IMR-90 (cell line): ENCODE measurements at regions not wholly inside any gene's neighbourhood (a gene's known extent, or its start where the extent isn't known, plus 50 kb on each side); places are given as distances from the start of the nearest gene placed in this dataset.

Experiments used
- ATAC-seq: fragments of 200-7000 bp; cut with Tn5 transposase; 2 replicates; pipeline ENCODE4 v1.9.1; 2020; ENCODE audit warnings: low read depth, mild to moderate bottlenecking, moderate library complexity
- BruUV-seq: library from RNA; stranded (reverse); fragments of 400-500 nt; replicated peaks from 2 replicates; lab custom pipeline; 2021; lab: Mats Ljungman, UMichigan
- CTCF ChIA-PET: fragments of 300-600 bp; formaldehyde crosslinking; extraction: SDS; loops from one replicate; lab custom pipeline; 2021; ENCODE audit warnings: antibody characterized with exemption; lab: Yijun Ruan, JAX
- POLR2A ChIA-PET: fragments of 300-600 bp; sonication (Branson Sonifier 250); formaldehyde crosslinking; loops from one replicate; lab custom pipeline; 2022; ENCODE audit warnings: antibody characterized with exemption; ENCODE audit not compliant: unreplicated experiment; lab: Charles Lee
- DNase-seq: peaks from one replicate; pipeline ENCODE4 v3.0.0; 2013
- H2AFZ ChIP-seq: replicated peaks from 2 replicates; pipeline ENCODE3; 2013; ENCODE audit warnings: low read length, mild to moderate bottlenecking; ENCODE audit not compliant: poor library complexity
- H2AK5ac ChIP-seq: 2 replicates; pipeline ENCODE4 v1.6.1; 2013; ENCODE audit warnings: low read depth, low read length, inconsistent platforms
- H2AK9ac ChIP-seq: replicated peaks from 2 replicates; pipeline ENCODE3; 2013; ENCODE audit warnings: mild to moderate bottlenecking, low read depth, low read length, moderate library complexity; ENCODE audit not compliant: poor library complexity
- H2BK120ac ChIP-seq: 2 replicates; pipeline ENCODE4 v1.6.1; 2013; ENCODE audit warnings: low read depth, low read length, inconsistent platforms
- H2BK15ac ChIP-seq: 3 replicates; pipeline ENCODE4 v1.6.1; 2013; ENCODE audit warnings: low read depth, low read length, inconsistent platforms
- H2BK20ac ChIP-seq: 2 replicates; pipeline ENCODE4 v1.6.1; 2013; ENCODE audit warnings: low read depth, mild to moderate bottlenecking, inconsistent platforms, low read length, moderate library complexity
- H2BK5ac ChIP-seq: 2 replicates; pipeline ENCODE4 v1.6.1; 2013; ENCODE audit warnings: mild to moderate bottlenecking, low read depth, low read length, inconsistent platforms; ENCODE audit not compliant: poor library complexity, severe bottlenecking
- H3K14ac ChIP-seq: replicated peaks from 2 replicates; pipeline ENCODE4 v1.6.1; 2013; ENCODE audit warnings: low read depth, low read length, inconsistent platforms
- H3K18ac ChIP-seq: 2 replicates; pipeline ENCODE4 v1.6.1; 2013; ENCODE audit warnings: low read depth, low read length, control low read depth
- H3K23ac ChIP-seq: 2 replicates; pipeline ENCODE4 v1.6.1; 2013; ENCODE audit warnings: low read depth, low read length, inconsistent platforms
- H3K27ac ChIP-seq: 2 replicates; pipeline ENCODE4 v1.5.1; 2013; ENCODE audit warnings: mild to moderate bottlenecking, control low read depth, low read length; ENCODE audit not compliant: insufficient read depth
- H3K27me3 ChIP-seq: 2 replicates; pipeline ENCODE4 v1.6.1; 2013; ENCODE audit warnings: low read length; ENCODE audit not compliant: control insufficient read depth, insufficient read depth
- H3K36me3 ChIP-seq: 2 replicates; pipeline ENCODE4 v1.6.1; 2013; ENCODE audit warnings: low read length, mixed read lengths; ENCODE audit not compliant: control insufficient read depth, insufficient read depth
- H3K4ac ChIP-seq: 2 replicates; pipeline ENCODE4 v1.6.1; 2013; ENCODE audit warnings: low read depth, low read length, inconsistent platforms
- H3K4me1 ChIP-seq: 2 replicates; pipeline ENCODE4 v1.6.1; 2013; ENCODE audit warnings: low read length, mixed read lengths; ENCODE audit not compliant: control insufficient read depth, insufficient read depth
- H3K4me2 ChIP-seq: 2 replicates; pipeline ENCODE4 v1.6.1; 2013; ENCODE audit warnings: low read depth, mild to moderate bottlenecking, control low read depth, low read length, moderate library complexity
- H3K4me3 ChIP-seq: 2 replicates; pipeline ENCODE4 v1.5.1; 2013; ENCODE audit warnings: low read depth, mild to moderate bottlenecking, control low read depth, low read length, moderate library complexity; ENCODE audit not compliant: insufficient read depth
- H3K56ac ChIP-seq: 2 replicates; pipeline ENCODE4 v1.6.1; 2013; ENCODE audit warnings: low read length, inconsistent platforms; ENCODE audit not compliant: insufficient read depth; ENCODE audit errors: extremely low read depth
- H3K79me1 ChIP-seq, 2 experiments: 2 replicates each; pipeline ENCODE4 v1.6.1; 2013; ENCODE audit warnings: low read length in 2 of 2, inconsistent platforms in 1 of 2, low read depth in 1 of 2
- H3K9ac ChIP-seq: 2 replicates; pipeline ENCODE4 v1.6.1; 2013; ENCODE audit warnings: low read depth, low read length, control low read depth
- H3K9me1 ChIP-seq: 2 replicates; pipeline ENCODE4 v1.6.1; 2013; ENCODE audit warnings: low read length, inconsistent platforms; ENCODE audit not compliant: insufficient read depth
- H3K9me3 ChIP-seq: 2 replicates; pipeline ENCODE4 v1.6.1; 2013; ENCODE audit warnings: low read length; ENCODE audit not compliant: control insufficient read depth, insufficient read depth
- H4K20me1 ChIP-seq: 2 replicates; pipeline ENCODE4 v1.6.1; 2013; ENCODE audit warnings: low read length, inconsistent platforms; ENCODE audit not compliant: insufficient read depth
- H4K5ac ChIP-seq: 2 replicates; pipeline ENCODE4 v1.6.1; 2013; ENCODE audit warnings: mild to moderate bottlenecking, low read depth, low read length, control low read depth
- H4K8ac ChIP-seq, 2 experiments: 2 replicates each; pipeline ENCODE4 v1.6.1; 2013; ENCODE audit warnings: low read depth in 2 of 2, low read length in 2 of 2, control low read depth in 1 of 2, inconsistent platforms in 1 of 2
- H4K91ac ChIP-seq: 2 replicates; pipeline ENCODE4 v1.6.1; 2013; ENCODE audit warnings: low read depth, low read length, inconsistent platforms; ENCODE audit not compliant: insufficient read depth
- BHLHE40 ChIP-seq: fragments of 150-350 bp; IDR thresholded peaks from 2 replicates; pipeline ENCODE4 v1.6.1; 2016; ENCODE audit warnings: mild to moderate bottlenecking, low read depth, low read length
- CEBPB ChIP-seq: IDR thresholded peaks from 2 replicates; pipeline ENCODE4 v1.6.1; 2012; ENCODE audit warnings: low read depth, low read length, improper control_type of control experiment
- CHD1 ChIP-seq: IDR thresholded peaks from 2 replicates; pipeline ENCODE4 v1.6.1; 2012; ENCODE audit warnings: low read depth, low read length, improper control_type of control experiment
- FOS ChIP-seq: fragments of 150-350 bp; IDR thresholded peaks from 2 replicates; pipeline ENCODE4 v1.6.1; 2016; ENCODE audit warnings: low read depth, low read length
- MAFK ChIP-seq: IDR thresholded peaks from 2 replicates; pipeline ENCODE4 v1.6.1; 2012; ENCODE audit warnings: low read depth, low read length, improper control_type of control experiment
- MAZ ChIP-seq: IDR thresholded peaks from 2 replicates; pipeline ENCODE4 v1.6.1; 2012; ENCODE audit warnings: low read depth, mild to moderate bottlenecking, low read length, improper control_type of control experiment, moderate library complexity, borderline replicate concordance
- MXI1 ChIP-seq: IDR thresholded peaks from 2 replicates; pipeline ENCODE4 v1.6.1; 2012; ENCODE audit warnings: low read depth, mild to moderate bottlenecking, low read length, moderate library complexity, borderline replicate concordance
- NFE2L2 ChIP-seq: fragments of 150-350 bp; IDR thresholded peaks from 2 replicates; pipeline ENCODE4 v1.6.1; 2016; ENCODE audit warnings: low read depth, mild to moderate bottlenecking, low read length
- POLR2A ChIP-seq: IDR thresholded peaks from 2 replicates; pipeline ENCODE4 v1.6.1; 2012; ENCODE audit warnings: mild to moderate bottlenecking, low read depth, low read length
- RAD21 ChIP-seq: IDR thresholded peaks from 2 replicates; pipeline ENCODE4 v1.6.1; 2012; ENCODE audit warnings: low read length, improper control_type of control experiment
- RCOR1 ChIP-seq: IDR thresholded peaks from 2 replicates; pipeline ENCODE4 v1.6.1; 2012; ENCODE audit warnings: mild to moderate bottlenecking, low read length, improper control_type of control experiment; ENCODE audit not compliant: insufficient replicate concordance
- RFX5 ChIP-seq: IDR thresholded peaks from 2 replicates; pipeline ENCODE4 v1.8.0; 2012; ENCODE audit warnings: low read depth, mild to moderate bottlenecking, low read length, moderate library complexity
- SMC3 ChIP-seq: fragments of 150-350 bp; IDR thresholded peaks from 2 replicates; pipeline ENCODE4 v1.6.1; 2016; ENCODE audit warnings: low read depth, mild to moderate bottlenecking, antibody characterized with exemption, low read length, moderate library complexity
- WGBS, 2 experiments: methylation state at CpG; one replicate each; pipeline versions ENCODE4 v1.1.5 to v1.1.7; 2013; ENCODE audit warnings: missing lambda C conversion rate in 2 of 2; ENCODE audit not compliant: insufficient read length in 1 of 2; ENCODE audit errors: extremely low coverage in 2 of 2; 5-methylcytosine and 5-hydroxymethylcytosine counted together
- dilution Hi-C: fragments of 300-500 bp; cut with HindIII; formaldehyde crosslinking; loops from one replicate; pipeline ENCODE4 v1.14.3; 2018; ENCODE audit warnings: low sequenced_read_pairs; ENCODE audit not compliant: unreplicated experiment
- in situ Hi-C: fragments of 300-500 bp; cut with MboI; formaldehyde crosslinking; loops from 3 replicates; pipeline ENCODE4 v1.14.3; 2019; ENCODE audit warnings: low sequenced_read_pairs, inconsistent platforms, mixed read lengths
- intact Hi-C: fragments of 100-400 bp; cut with micrococcal nuclease; formaldehyde crosslinking; loops from 2 replicates; pipeline ENCODE4 v1.10.0; 2022
- TF ChIP-seq, protein P1 (sequence below): conservative IDR thresholded peaks from 2 replicates; pipeline ENCODE4 v1.5.1; 2012; ENCODE audit warnings: mild to moderate bottlenecking, low read depth, low read length, improper control_type of control experiment
- TF ChIP-seq, protein P2 (sequence below): fragments of 150-350 bp; IDR thresholded peaks from 2 replicates; pipeline ENCODE4 v1.6.1; 2017; ENCODE audit warnings: mild to moderate bottlenecking, antibody characterized with exemption, low read length, low read depth
- TF ChIP-seq, protein P3 (sequence below): fragments of 150-350 bp; IDR thresholded peaks from 2 replicates; pipeline ENCODE4 v1.6.1; 2016; ENCODE audit warnings: low read depth, mild to moderate bottlenecking, low read length, moderate library complexity, borderline replicate concordance

DNA sequence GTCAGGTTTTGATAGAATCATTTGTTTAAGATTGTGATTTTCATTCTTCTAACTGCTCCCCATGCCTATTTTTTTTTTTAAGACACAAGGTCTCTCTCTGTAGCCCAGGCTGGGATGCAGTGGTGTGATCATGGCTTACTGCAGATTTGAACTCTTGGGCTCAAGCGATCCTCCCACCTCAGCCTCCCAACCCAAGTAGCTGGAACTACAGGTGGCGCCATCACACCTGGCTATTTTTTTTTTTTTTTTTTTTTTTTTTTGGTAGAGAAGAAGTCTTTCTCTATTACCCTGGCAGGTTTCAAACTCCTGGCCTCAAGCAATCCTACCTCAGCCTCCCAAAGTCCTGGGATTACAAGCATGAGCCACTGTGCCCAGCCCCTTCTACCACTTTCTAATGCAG is 223.3 kb downstream of the CBLN1 start:
- ATAC-seq (no peak), DNase-seq (no peak)
- ChIA-PET CTCF (interaction anchor here (0.6 kb wide), 1 partner anchor 21 kb away, joined by 5 read pairs; no protein-coding TSS in a partner anchor), POLR2A (no interaction called here)
- no peak overlapping the region for H2BK120ac ChIP-seq
- H3K36me3 ChIP-seq = no peaks in the 10 kb centered on the region
- H2AK5ac ChIP-seq = no peak overlapping the region
- no peaks in the 10 kb centered on the region for H3K9me3 ChIP-seq
- H4K8ac ChIP-seq = no peak overlapping the region
- no peak overlapping the region for H2BK20ac ChIP-seq
- H3K9me1 ChIP-seq = no peaks in the 10 kb centered on the region
- TF ChIP-seq, protein P1, sequence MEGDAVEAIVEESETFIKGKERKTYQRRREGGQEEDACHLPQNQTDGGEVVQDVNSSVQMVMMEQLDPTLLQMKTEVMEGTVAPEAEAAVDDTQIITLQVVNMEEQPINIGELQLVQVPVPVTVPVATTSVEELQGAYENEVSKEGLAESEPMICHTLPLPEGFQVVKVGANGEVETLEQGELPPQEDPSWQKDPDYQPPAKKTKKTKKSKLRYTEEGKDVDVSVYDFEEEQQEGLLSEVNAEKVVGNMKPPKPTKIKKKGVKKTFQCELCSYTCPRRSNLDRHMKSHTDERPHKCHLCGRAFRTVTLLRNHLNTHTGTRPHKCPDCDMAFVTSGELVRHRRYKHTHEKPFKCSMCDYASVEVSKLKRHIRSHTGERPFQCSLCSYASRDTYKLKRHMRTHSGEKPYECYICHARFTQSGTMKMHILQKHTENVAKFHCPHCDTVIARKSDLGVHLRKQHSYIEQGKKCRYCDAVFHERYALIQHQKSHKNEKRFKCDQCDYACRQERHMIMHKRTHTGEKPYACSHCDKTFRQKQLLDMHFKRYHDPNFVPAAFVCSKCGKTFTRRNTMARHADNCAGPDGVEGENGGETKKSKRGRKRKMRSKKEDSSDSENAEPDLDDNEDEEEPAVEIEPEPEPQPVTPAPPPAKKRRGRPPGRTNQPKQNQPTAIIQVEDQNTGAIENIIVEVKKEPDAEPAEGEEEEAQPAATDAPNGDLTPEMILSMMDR = no peak
- TF ChIP-seq, protein P2, sequence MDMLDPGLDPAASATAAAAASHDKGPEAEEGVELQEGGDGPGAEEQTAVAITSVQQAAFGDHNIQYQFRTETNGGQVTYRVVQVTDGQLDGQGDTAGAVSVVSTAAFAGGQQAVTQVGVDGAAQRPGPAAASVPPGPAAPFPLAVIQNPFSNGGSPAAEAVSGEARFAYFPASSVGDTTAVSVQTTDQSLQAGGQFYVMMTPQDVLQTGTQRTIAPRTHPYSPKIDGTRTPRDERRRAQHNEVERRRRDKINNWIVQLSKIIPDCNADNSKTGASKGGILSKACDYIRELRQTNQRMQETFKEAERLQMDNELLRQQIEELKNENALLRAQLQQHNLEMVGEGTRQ = no peak
- TF ChIP-seq BHLHE40 (no peak), SMC3 (no peak), RAD21 (no peak), NFE2L2 (no peak), MAFK (no peak), RCOR1 (no peak), CHD1 (no peak), CEBPB (no peak), MAZ (no peak), POLR2A (no peak), MXI1 (no peak), FOS (no peak), RFX5 (no peak)
- TF ChIP-seq, protein P3, sequence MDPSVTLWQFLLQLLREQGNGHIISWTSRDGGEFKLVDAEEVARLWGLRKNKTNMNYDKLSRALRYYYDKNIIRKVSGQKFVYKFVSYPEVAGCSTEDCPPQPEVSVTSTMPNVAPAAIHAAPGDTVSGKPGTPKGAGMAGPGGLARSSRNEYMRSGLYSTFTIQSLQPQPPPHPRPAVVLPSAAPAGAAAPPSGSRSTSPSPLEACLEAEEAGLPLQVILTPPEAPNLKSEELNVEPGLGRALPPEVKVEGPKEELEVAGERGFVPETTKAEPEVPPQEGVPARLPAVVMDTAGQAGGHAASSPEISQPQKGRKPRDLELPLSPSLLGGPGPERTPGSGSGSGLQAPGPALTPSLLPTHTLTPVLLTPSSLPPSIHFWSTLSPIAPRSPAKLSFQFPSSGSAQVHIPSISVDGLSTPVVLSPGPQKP = no peak
- H3K23ac ChIP-seq = no peak overlapping the region
- H4K5ac ChIP-seq = no peak overlapping the region
- H2BK5ac ChIP-seq = no peak overlapping the region
- dilution Hi-C loops = no loop called here
- no peak overlapping the region for H3K4ac ChIP-seq
- H3K4me3 ChIP-seq = no peak overlapping the region
- H2AK9ac ChIP-seq = no peak overlapping the region
- WGBS, 2 experiments = no CpG with 5 or more reads among the region's 2 CpGs
- H3K4me2 ChIP-seq = no peak overlapping the region
- no peaks in the 10 kb centered on the region for H3K4me1 ChIP-seq
- no TSS peak for BruUV-seq
- H3K18ac ChIP-seq = no peak overlapping the region
- intact Hi-C loops = no loop called here
- no peak overlapping the region for H3K14ac ChIP-seq
- H3K9ac ChIP-seq = no peak overlapping the region
- H4K91ac ChIP-seq = no peak overlapping the region
- no peaks in the 10 kb centered on the region for H3K79me1 ChIP-seq
- H2BK15ac ChIP-seq = no peak overlapping the region
- in situ Hi-C loops = no loop called here
- H3K27ac ChIP-seq = no peak overlapping the region
- no peak overlapping the region for H2AFZ ChIP-seq
- H3K56ac ChIP-seq = no peak overlapping the region
- H3K27me3 ChIP-seq = no peaks in the 10 kb centered on the region
- H4K20me1 ChIP-seq = no peaks in the 10 kb centered on the region
